Endodermal cell (in vitro differentiated cells): ENCODE measurements at regions not wholly inside any gene's neighbourhood (a gene's known extent, or its start where the extent isn't known, plus 50 kb on each side); places are given as distances from the start of the nearest gene placed in this dataset.

ENCODE experiments used
- DNase-seq: peaks from one replicate; pipeline ENCODE4 v3.0.0-alpha.2; 2017
- H3K27ac ChIP-seq: 2 replicates; pipeline ENCODE4 v1.5.1; 2013; ENCODE audit warnings: mild to moderate bottlenecking, low read depth, low read length, moderate library complexity
- H3K27me3 ChIP-seq: 2 replicates; pipeline ENCODE4 v1.6.1; 2013; ENCODE audit warnings: mild to moderate bottlenecking, low read length, moderate library complexity; ENCODE audit not compliant: insufficient read depth, control insufficient read depth, poor library complexity, severe bottlenecking
- H3K36me3 ChIP-seq: 2 replicates; pipeline ENCODE4 v1.7.0; 2013; ENCODE audit warnings: mild to moderate bottlenecking, low read length, moderate library complexity; ENCODE audit not compliant: control insufficient read depth, insufficient read depth
- H3K4me1 ChIP-seq: one replicate; pipeline ENCODE4 v1.7.0; 2013; ENCODE audit warnings: low read length; ENCODE audit not compliant: control insufficient read depth, insufficient read depth
- H3K4me3 ChIP-seq: 2 replicates; pipeline ENCODE4 v1.5.1; 2013; ENCODE audit warnings: mild to moderate bottlenecking, low read length, moderate library complexity
- H3K9ac ChIP-seq: 2 replicates; pipeline ENCODE4 v1.6.1; 2013; ENCODE audit warnings: mild to moderate bottlenecking, low read length, moderate library complexity; ENCODE audit not compliant: poor library complexity, severe bottlenecking; ENCODE audit errors: extremely low read depth
- H3K9me3 ChIP-seq: 2 replicates; pipeline ENCODE4 v1.6.1; 2013; ENCODE audit warnings: mild to moderate bottlenecking, low read length, moderate library complexity; ENCODE audit not compliant: control insufficient read depth
- H3K27ac Mint-ChIP-seq: 2 replicates; pipeline ENCODE4 v1.8.0; 2020; ENCODE audit warnings: mixed read lengths
- H3K27me3 Mint-ChIP-seq: 2 replicates; pipeline ENCODE4 v1.8.0; 2021; ENCODE audit warnings: mild to moderate bottlenecking, mixed read lengths; ENCODE audit not compliant: insufficient read depth
- H3K36me3 Mint-ChIP-seq: 2 replicates; pipeline ENCODE4 v1.8.0; 2020; ENCODE audit warnings: low read depth, mixed read lengths
- H3K4me1 Mint-ChIP-seq: 2 replicates; pipeline ENCODE4 v1.8.0; 2020; ENCODE audit warnings: mixed read lengths
- H3K4me3 Mint-ChIP-seq: 2 replicates; pipeline ENCODE4 v1.8.0; 2020; ENCODE audit warnings: mild to moderate bottlenecking, moderate library complexity, mixed read lengths
- H3K9me3 Mint-ChIP-seq: 2 replicates; pipeline ENCODE4 v1.8.0; 2020; ENCODE audit warnings: mild to moderate bottlenecking, mixed read lengths
- CTCF ChIP-seq: fragments of 200-600 bp; sonication (generic); conservative IDR thresholded peaks from 2 replicates; pipeline ENCODE4 v1.5.0; 2021; ENCODE audit warnings: antibody characterized with exemption, mild to moderate bottlenecking
- WGBS, 2 experiments: methylation state at CpG; one replicate each; pipeline versions ENCODE4 v1.1.5 to v1.1.7; 2013; ENCODE audit warnings: missing lambda C conversion rate in 2 of 2, mixed read lengths in 1 of 2; ENCODE audit not compliant: insufficient coverage in 1 of 2, insufficient read length in 1 of 2; 5-methylcytosine and 5-hydroxymethylcytosine counted together

DNA sequence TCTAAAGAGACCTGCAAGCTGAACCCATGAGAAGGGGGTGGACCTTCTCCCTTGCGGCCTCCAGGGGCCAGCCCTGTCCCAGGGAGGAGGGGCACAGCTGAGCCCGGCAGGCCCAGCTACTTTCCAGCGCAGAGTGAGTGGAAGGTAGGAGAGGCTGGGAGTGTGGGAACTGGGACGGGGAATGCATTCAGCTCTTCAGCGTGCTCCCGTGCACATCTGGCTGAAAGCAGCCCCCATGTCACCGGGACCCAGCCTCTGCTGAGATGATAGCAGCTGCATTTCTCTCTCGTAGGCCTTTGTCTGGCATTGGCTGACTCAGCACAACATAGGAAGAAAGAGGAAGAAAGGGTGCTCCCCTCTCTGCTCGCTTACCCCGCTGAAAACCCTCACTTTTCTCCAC, 951.5 kb downstream of the TBC1D22A start:
- H3K27ac Mint-ChIP-seq: peak overlapping the region; percentile 14
- Histone ChIP-seq H3K9me3 (peaks cover 23% of the 10 kb centered on the region), H3K27ac (no peak overlapping the region), H3K4me3 (no peak overlapping the region), H3K27me3 (no peaks in the 10 kb centered on the region), H3K9ac (no peak overlapping the region), H3K4me1 (peaks cover 10% of the 10 kb centered on the region), H3K36me3 (peaks cover 5% of the 10 kb centered on the region)
- H3K9me3 Mint-ChIP-seq: peaks cover 21% of the 10 kb centered on the region
- 77 to 92% methylated on average over 5 to 10 of the region's 10 CpGs for WGBS, 2 experiments
- no peak for TF ChIP-seq CTCF
- H3K36me3 Mint-ChIP-seq: peaks cover 7% of the 10 kb centered on the region
- peaks cover 24% of the 10 kb centered on the region for H3K4me1 Mint-ChIP-seq
- no peak overlapping the region for H3K4me3 Mint-ChIP-seq
- peaks cover 2% of the 10 kb centered on the region for H3K27me3 Mint-ChIP-seq
- no peak for DNase-seq

- no peak for DNase-seq
- Mint-ChIP-seq H3K27me3 (no peaks in the 10 kb centered on the region), H3K9me3 (peaks cover 19% of the 10 kb centered on the region), H3K27ac (no peak overlapping the region), H3K4me3 (no peak overlapping the region), H3K36me3 (peaks cover 5% of the 10 kb centered on the region), H3K4me1 (peaks cover 9% of the 10 kb centered on the region)
- no peak for TF ChIP-seq CTCF
- no peak overlapping the region for H3K9ac ChIP-seq
- peaks cover 3% of the 10 kb centered on the region for H3K4me1 ChIP-seq
- H3K9me3 ChIP-seq: peaks cover 33% of the 10 kb centered on the region
- no peaks in the 10 kb centered on the region for H3K27me3 ChIP-seq
- no peak overlapping the region for H3K27ac ChIP-seq
- H3K4me3 ChIP-seq: no peak overlapping the region
- 89 to 91% methylated on average over 3 to 4 of the region's 4 CpGs for WGBS, 2 experiments
- H3K36me3 ChIP-seq: peaks cover 5% of the 10 kb centered on the region
These were observed 947.7 kb downstream of the TBC1D22A start for GRCh38 chr22:47710135-47710534.

DNA sequence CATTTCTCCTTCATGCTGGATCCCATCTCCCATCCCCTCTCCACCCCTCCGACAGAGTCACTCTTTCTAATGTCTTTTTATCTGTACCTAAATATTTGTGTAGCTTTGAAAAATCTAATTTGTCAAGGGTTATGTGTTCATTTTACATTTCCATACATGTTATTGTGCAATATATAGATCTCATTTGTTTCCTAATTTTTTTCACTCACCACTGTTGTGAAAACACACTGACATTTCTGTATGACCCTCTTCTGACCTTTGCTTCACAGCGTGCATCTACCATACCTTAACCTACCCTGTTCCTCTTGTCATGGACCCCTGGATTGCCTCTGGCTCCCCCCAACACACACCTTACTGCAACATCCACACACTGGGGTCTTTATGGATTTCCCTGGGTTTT, 942.9 kb downstream of the TBC1D22A start:
- Histone ChIP-seq H3K27me3 (no peaks in the 10 kb centered on the region), H3K36me3 (no peaks in the 10 kb centered on the region), H3K9me3 (peaks cover 40% of the 10 kb centered on the region), H3K4me3 (peak overlapping the region; percentile 42), H3K9ac (no peak overlapping the region), H3K27ac (no peak overlapping the region), H3K4me1 (no peaks in the 10 kb centered on the region)
- DNase-seq: no peak
- H3K27me3 Mint-ChIP-seq: no peaks in the 10 kb centered on the region
- 94% methylated on average over 1 of the region's 2 CpGs; no CpG with 5 or more reads in 1 of the 2 experiments for WGBS, 2 experiments
- no peak for TF ChIP-seq CTCF
- peaks cover 6% of the 10 kb centered on the region for H3K36me3 Mint-ChIP-seq
- H3K27ac Mint-ChIP-seq: no peak overlapping the region
- peaks cover 30% of the 10 kb centered on the region for H3K9me3 Mint-ChIP-seq
- no peak overlapping the region for H3K4me3 Mint-ChIP-seq
- H3K4me1 Mint-ChIP-seq: peaks cover 13% of the 10 kb centered on the region
